Suprapubic skin (tissue), 4 donors: ENCODE measurements at regions not wholly inside any gene's neighbourhood (a gene's known extent, or its start where the extent isn't known, plus 50 kb on each side); places are given as distances from the start of the nearest gene placed in this dataset.

Experiments
- DNase-seq, 2 donors: peaks; one replicate each; pipeline ENCODE4 v3.0.0-alpha.2; 2019; ENCODE audit warnings: low spot score in 2 of 2
- H3K27ac ChIP-seq: fragments of 200-600 bp; sonication (generic); one replicate; pipeline ENCODE4 v1.5.1; 2019
- H3K27me3 ChIP-seq: fragments of 200-600 bp; sonication (generic); one replicate; pipeline ENCODE4 v1.5.1; 2019
- H3K36me3 ChIP-seq: fragments of 200-600 bp; sonication (generic); one replicate; pipeline ENCODE4 v1.5.1; 2019
- H3K4me1 ChIP-seq: fragments of 200-600 bp; sonication (generic); one replicate; pipeline ENCODE4 v1.5.1; 2019
- H3K4me3 ChIP-seq: fragments of 200-600 bp; sonication (generic); one replicate; pipeline ENCODE4 v1.5.1; 2019; ENCODE audit warnings: mild to moderate bottlenecking
- H3K9me3 ChIP-seq: fragments of 200-600 bp; sonication (generic); one replicate; pipeline ENCODE4 v1.5.1; 2019
- EP300 ChIP-seq: sonication (generic); formaldehyde crosslinking; IDR thresholded peaks from one replicate; pipeline ENCODE4 v1.6.1; 2017; ENCODE audit warnings: antibody characterized with exemption
- POLR2A ChIP-seq, 2 donors: fragments of 450-650 bp; IDR thresholded peaks; one replicate each; pipeline ENCODE4 v1.6.1; 2017; ENCODE audit warnings: antibody characterized with exemption in 2 of 2, mild to moderate bottlenecking in 2 of 2, moderate library complexity in 2 of 2
- POLR2AphosphoS5 ChIP-seq, 3 donors: sonication (generic); formaldehyde crosslinking; IDR thresholded peaks; one replicate each; pipeline ENCODE4 v1.6.1; 2017; ENCODE audit warnings: antibody characterized with exemption in 3 of 3
- WGBS: methylation state at CpG from one replicate; pipeline ENCODE4 v1.1.5; 2018; 5-methylcytosine and 5-hydroxymethylcytosine counted together
- TF ChIP-seq, protein P1 (sequence below), 2 donors: fragments of 200-600 bp in 1 of 2; fragments of 450-650 bp in 1 of 2; sonication (generic) in 1 of 2; IDR thresholded peaks; one replicate each; pipeline ENCODE4 v1.5.1; 2016 to 2019; ENCODE audit warnings: antibody characterized with exemption in 2 of 2, mild to moderate bottlenecking in 1 of 2, moderate library complexity in 1 of 2

DNA sequence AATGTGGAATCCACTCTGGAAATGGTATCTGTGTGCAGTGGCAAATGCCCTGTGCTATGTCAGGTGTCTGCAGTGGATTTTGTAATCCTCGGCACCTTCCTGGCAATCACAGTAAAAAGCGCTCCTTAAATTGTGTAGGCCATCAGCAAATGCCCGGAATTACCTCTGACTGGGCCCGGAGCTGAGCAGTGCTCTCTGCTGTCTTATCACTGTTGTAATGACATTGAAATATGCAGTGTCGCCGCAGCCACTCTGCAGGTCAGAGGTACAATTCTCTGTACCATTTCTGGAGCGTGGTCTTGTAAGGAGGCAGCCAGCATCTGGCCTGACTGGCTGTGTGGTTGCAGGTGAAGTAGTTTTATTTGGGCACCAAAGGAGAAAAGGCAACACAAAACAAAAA is 416.4 kb upstream of the MKI67 start:
- H3K36me3 ChIP-seq, result no peaks in the 10 kb centered on the region
- H3K9me3 ChIP-seq, result no peaks in the 10 kb centered on the region
- no peak overlapping the region for H3K4me3 ChIP-seq
- 92% methylated on average over 7 of the region's 7 CpGs for WGBS
- peak in 1 of 2 donors; percentile 47 for DNase-seq
- no peak overlapping the region for H3K27ac ChIP-seq
- H3K27me3 ChIP-seq, result peaks cover 50% of the 10 kb centered on the region
- H3K4me1 ChIP-seq, result peaks cover 9% of the 10 kb centered on the region
- TF ChIP-seq EP300 (no peak), POLR2A (IDR thresholded peaks at IDR 0.05) (no peak), POLR2AphosphoS5 (IDR thresholded peaks at IDR 0.05) (no peak)
- TF ChIP-seq, protein P1, sequence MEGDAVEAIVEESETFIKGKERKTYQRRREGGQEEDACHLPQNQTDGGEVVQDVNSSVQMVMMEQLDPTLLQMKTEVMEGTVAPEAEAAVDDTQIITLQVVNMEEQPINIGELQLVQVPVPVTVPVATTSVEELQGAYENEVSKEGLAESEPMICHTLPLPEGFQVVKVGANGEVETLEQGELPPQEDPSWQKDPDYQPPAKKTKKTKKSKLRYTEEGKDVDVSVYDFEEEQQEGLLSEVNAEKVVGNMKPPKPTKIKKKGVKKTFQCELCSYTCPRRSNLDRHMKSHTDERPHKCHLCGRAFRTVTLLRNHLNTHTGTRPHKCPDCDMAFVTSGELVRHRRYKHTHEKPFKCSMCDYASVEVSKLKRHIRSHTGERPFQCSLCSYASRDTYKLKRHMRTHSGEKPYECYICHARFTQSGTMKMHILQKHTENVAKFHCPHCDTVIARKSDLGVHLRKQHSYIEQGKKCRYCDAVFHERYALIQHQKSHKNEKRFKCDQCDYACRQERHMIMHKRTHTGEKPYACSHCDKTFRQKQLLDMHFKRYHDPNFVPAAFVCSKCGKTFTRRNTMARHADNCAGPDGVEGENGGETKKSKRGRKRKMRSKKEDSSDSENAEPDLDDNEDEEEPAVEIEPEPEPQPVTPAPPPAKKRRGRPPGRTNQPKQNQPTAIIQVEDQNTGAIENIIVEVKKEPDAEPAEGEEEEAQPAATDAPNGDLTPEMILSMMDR (IDR thresholded peaks at IDR 0.05), result no peak

DNA sequence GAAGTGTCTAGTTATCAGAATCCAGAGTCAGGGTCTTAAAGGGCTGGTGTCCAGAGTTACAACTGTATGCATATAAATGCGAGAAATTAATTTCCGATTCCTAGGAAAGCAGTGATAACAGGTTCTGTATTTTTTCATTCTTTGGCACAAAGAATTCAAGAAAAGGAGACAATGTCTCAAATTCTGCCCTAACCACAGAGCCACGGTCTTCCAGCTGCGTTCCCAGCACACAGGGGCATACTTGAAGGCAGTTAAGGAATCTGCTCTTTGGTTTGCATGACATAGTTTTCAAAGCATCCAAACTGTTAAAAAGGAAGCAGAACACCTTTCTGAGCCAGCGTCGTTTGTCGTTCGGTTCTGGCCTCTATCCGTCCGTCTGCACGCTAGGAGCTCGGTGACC is 416.9 kb upstream of the MKI67 start:
- 90% methylated on average over 12 of the region's 12 CpGs for WGBS

DNA sequence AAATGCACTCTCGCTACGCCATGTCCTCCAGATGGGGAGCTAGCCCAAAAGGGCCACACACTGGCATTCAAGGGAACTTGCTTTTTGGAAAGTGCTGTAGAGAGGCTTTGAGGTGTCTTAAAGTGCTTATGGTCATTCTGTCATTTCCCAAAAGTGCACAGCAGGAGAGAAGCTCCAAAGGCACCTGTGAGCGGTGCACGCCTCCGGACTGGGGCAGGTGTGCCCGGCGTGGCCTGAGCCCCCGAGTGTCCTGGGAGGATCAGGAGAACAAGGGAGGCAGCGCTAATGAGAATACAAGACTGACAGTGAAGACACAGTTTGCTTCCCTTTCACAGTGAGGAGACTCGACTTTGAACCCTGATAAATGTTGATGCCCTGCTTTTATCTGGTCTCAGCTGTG is 419.0 kb upstream of the MKI67 start:
- no peak overlapping the region for H3K27ac ChIP-seq
- no peaks in the 10 kb centered on the region for H3K36me3 ChIP-seq
- H3K9me3 ChIP-seq, result no peaks in the 10 kb centered on the region
- no peak overlapping the region for H3K4me3 ChIP-seq
- no peak for DNase-seq
- TF ChIP-seq EP300 (no peak), POLR2AphosphoS5 (IDR thresholded peaks at IDR 0.05) (no peak), POLR2A (IDR thresholded peaks at IDR 0.05) (no peak)
- TF ChIP-seq, protein P1 (IDR thresholded peaks at IDR 0.05), result no peak
- WGBS, result 91% methylated on average over 10 of the region's 10 CpGs
- H3K27me3 ChIP-seq, result peaks cover 24% of the 10 kb centered on the region
- H3K4me1 ChIP-seq, result peaks cover 9% of the 10 kb centered on the region

More for the DNA sequence above, 416.9 kb upstream of the MKI67 start:
- no peak overlapping the region for H3K27ac ChIP-seq
- no peaks in the 10 kb centered on the region for H3K9me3 ChIP-seq
- peaks cover 45% of the 10 kb centered on the region for H3K27me3 ChIP-seq
- H3K4me1 ChIP-seq, result peaks cover 9% of the 10 kb centered on the region
- no peaks in the 10 kb centered on the region for H3K36me3 ChIP-seq
- TF ChIP-seq POLR2A (IDR thresholded peaks at IDR 0.05) (no peak), POLR2AphosphoS5 (IDR thresholded peaks at IDR 0.05) (no peak), EP300 (no peak)
- TF ChIP-seq, protein P1 (IDR thresholded peaks at IDR 0.05), result no peak
- H3K4me3 ChIP-seq, result no peak overlapping the region
- peak in 1 of 2 donors; percentile 45 for DNase-seq

DNA sequence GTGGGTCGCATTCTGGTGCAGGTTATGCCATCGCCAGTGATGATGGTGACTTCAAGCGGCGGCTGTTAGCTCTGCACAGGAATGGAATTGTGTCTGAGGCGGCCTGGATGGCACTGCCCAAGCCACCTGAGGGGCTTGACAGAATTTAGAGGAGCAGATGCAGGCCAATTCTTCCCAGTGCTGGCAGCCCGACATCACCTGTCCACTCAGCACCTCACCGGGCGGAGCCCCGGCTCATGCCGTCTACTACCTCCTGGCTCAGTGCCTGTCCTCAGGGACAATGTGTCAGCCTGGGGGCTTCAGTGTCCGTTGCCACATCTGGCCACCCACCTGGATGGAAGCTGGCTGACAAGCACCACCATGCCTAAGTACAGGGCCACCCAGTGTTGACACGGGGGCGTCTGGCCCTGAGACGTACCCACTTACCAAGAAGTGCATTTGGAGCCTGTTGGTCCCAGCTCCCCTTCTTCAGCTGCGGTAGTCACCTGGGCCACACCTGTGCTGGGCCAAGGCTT is 420.5 kb upstream of the MKI67 start:
- TF ChIP-seq, protein P1 (IDR thresholded peaks at IDR 0.05), result no peak

DNA sequence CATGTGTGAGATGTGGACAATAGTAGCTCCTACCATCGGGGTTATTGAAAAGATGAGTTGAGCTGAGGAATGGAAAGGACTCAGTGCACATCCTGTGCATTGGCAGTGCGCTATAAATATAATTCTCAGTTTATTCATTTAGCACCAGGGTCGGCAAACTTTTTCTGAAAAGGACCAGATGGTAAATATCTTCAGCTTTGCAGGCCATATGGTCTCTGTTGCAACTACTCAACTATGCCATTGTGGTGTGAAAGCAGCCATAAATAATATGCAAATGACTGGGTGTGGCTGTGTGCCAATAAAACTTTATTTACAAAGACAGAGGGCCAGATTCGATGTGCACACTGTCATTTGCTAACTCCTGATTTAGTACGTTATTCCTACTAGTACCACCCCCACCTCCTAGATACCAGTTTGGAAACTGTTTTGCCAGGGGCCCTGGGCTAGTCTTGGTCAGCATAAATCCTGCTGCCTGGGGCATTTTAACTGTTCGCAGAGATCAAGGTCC is 422.9 kb upstream of the MKI67 start:
- DNase-seq, result no peak

More for the DNA sequence above, 420.5 kb upstream of the MKI67 start:
- no peaks in the 10 kb centered on the region for H3K9me3 ChIP-seq
- H3K4me3 ChIP-seq, result no peak overlapping the region
- H3K36me3 ChIP-seq, result no peaks in the 10 kb centered on the region
- H3K27ac ChIP-seq, result no peak overlapping the region
- peaks cover 10% of the 10 kb centered on the region for H3K27me3 ChIP-seq
- peak in 1 of 2 donors; percentile 71 for DNase-seq
- 80% methylated on average over 2 of the region's 15 CpGs for WGBS
- H3K4me1 ChIP-seq, result no peaks in the 10 kb centered on the region

More for the DNA sequence above, 422.9 kb upstream of the MKI67 start:
- TF ChIP-seq POLR2AphosphoS5 (IDR thresholded peaks at IDR 0.05), result no peak
- TF ChIP-seq, protein P1 (IDR thresholded peaks at IDR 0.05), result no peak
- TF ChIP-seq POLR2A (IDR thresholded peaks at IDR 0.05), result no peak
- TF ChIP-seq EP300, result no peak
- H3K36me3 ChIP-seq, result no peaks in the 10 kb centered on the region
- H3K9me3 ChIP-seq, result no peaks in the 10 kb centered on the region
- no peaks in the 10 kb centered on the region for H3K4me1 ChIP-seq
- WGBS, result 70% methylated on average over 5 of the region's 6 CpGs
- no peak overlapping the region for H3K4me3 ChIP-seq
- peaks cover 6% of the 10 kb centered on the region for H3K27me3 ChIP-seq
- H3K27ac ChIP-seq, result no peak overlapping the region
